ENCODE measurements at regions not wholly inside any gene's neighbourhood (a gene's known extent, or its start where the extent isn't known, plus 50 kb on each side); places are given as distances from the start of the nearest gene placed in this dataset.

DNA sequence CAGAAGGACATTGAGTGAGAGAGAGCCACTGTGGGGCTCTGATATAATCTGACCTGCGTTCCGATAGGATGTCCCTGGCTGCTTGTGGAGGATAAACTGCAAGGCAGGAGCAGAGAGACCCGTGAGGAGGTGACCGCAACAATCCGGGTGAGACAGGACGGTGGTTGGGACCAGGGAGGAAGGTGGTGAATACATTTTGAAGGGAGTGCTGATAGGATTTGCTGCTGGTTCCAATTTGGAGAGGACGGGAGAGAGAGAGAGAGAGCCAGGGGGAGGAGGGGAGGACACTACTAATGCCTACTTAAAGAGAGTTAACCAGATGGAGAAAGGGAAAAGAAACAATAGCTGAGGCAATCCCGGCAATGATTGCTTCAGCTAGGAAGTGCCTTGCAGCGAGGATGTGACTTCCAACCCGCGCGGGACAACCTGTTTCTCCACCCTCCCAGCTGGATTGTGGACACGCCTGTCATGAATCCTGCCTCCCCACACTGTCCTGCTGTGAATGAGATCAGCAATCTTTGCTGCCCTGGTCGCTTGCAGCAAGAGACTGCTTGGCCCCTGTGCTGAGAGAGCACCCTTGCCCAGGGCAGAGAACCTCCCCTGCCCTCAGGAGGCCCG lies 199.0 kb upstream of the KCNG1 start (continued):
- TF ChIP-seq, protein P1, sequence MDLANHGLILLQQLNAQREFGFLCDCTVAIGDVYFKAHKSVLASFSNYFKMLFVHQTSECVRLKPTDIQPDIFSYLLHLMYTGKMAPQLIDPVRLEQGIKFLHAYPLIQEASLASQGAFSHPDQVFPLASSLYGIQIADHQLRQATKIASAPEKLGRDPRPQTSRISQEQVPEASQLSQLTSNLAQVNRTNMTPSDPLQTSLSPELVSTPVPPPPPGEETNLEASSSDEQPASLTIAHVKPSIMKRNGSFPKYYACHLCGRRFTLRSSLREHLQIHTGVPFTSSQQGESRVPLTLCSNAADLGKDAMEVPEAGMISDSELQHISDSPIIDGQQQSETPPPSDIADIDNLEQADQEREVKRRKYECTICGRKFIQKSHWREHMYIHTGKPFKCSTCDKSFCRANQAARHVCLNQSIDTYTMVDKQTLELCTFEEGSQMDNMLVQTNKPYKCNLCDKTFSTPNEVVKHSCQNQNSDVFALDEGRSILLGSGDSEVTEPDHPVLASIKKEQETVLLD (IDR thresholded peaks at IDR 0.05): no peak
- TF ChIP-seq IRF2 (CRISPR knock-in tag; IDR thresholded peaks at IDR 0.05) (no peak), OTX1 (CRISPR knock-in tag; IDR thresholded peaks at IDR 0.05) (peak; percentile 57; the same call in 1 of the 2 replicates), ESRRA (IDR thresholded peaks at IDR 0.05; ENCODE audit: borderline replicate concordance, low read depth) (peak; percentile 48; the same call in 1 of the 2 replicates), ZSCAN32 (CRISPR knock-in tag; IDR thresholded peaks at IDR 0.05) (peak; percentile 71), NR2C2 (CRISPR knock-in tag; IDR thresholded peaks at IDR 0.05) (no peak), NR2C2 (tag; IDR thresholded peaks at IDR 0.05) (peak; percentile 43; the same call in 1 of the 2 replicates), MYC (IDR thresholded peaks at IDR 0.05; ENCODE audit: low read depth, low read length) (peak; percentile 83), MYC (CRISPR knock-in tag; IDR thresholded peaks at IDR 0.05; ENCODE audit: borderline replicate concordance, low read depth) (no peak), GATAD2B (IDR thresholded peaks at IDR 0.05; ENCODE audit: borderline replicate concordance) (no peak), RBFOX2 (IDR thresholded peaks at IDR 0.05; ENCODE audit: low read depth, low read length) (peak; percentile 48; the same call in 1 of the 2 replicates)
- TF ChIP-seq, protein P2, sequence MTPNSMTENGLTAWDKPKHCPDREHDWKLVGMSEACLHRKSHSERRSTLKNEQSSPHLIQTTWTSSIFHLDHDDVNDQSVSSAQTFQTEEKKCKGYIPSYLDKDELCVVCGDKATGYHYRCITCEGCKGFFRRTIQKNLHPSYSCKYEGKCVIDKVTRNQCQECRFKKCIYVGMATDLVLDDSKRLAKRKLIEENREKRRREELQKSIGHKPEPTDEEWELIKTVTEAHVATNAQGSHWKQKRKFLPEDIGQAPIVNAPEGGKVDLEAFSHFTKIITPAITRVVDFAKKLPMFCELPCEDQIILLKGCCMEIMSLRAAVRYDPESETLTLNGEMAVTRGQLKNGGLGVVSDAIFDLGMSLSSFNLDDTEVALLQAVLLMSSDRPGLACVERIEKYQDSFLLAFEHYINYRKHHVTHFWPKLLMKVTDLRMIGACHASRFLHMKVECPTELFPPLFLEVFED (CRISPR knock-in tag; conservative IDR thresholded peaks at IDR 0.05): peak; percentile 72; the same call in 1 of the 2 replicates

Data from K562 (cell line).